ENCODE measurements at regions not wholly inside any gene's neighbourhood (a gene's known extent, or its start where the extent isn't known, plus 50 kb on each side); places are given as distances from the start of the nearest gene placed in this dataset.

GRCh38 chr20:60704147-60704546 is 547.9 kb upstream of the CDH4 start:
- TF ChIP-seq IRF3 (IDR thresholded peaks at IDR 0.05; ENCODE audit: low read depth, low read length) = no peak
- TF ChIP-seq FOSL2 (IDR thresholded peaks at IDR 0.05; ENCODE audit: borderline replicate concordance, low read depth) = no peak
- no peak for TF ChIP-seq FOXJ3 (CRISPR knock-in tag; IDR thresholded peaks at IDR 0.05)
- TF ChIP-seq GABPA (IDR thresholded peaks at IDR 0.05; ENCODE audit: low read depth) = no peak
- TF ChIP-seq POLR2AphosphoS5 (IDR thresholded peaks at IDR 0.05; ENCODE audit: low read depth, low read length) = no peak
- no peak for TF ChIP-seq TEAD4 (IDR thresholded peaks at IDR 0.05; ENCODE audit: borderline replicate concordance, insufficient read depth)
- TF ChIP-seq NRF1 (IDR thresholded peaks at IDR 0.05; ENCODE audit: low read depth, low read length) = no peak
- no peak for TF ChIP-seq GATA2 (CRISPR knock-in tag; IDR thresholded peaks at IDR 0.05)
- no peak for TF ChIP-seq CHD2 (IDR thresholded peaks at IDR 0.05; ENCODE audit: low read length, partially characterized antibody)
- no peak for TF ChIP-seq FOXM1 (IDR thresholded peaks at IDR 0.05; ENCODE audit: low read depth)
- no peak overlapping the region for H3K27ac ChIP-seq (ENCODE audit: low read depth in 2 of 2, low read length in 1 of 2)
- H4K20me1 ChIP-seq (ENCODE audit: insufficient read depth) = no peaks in the 10 kb centered on the region
- H2AFZ ChIP-seq (ENCODE audit: low read depth) = no peak overlapping the region
- no peak for DNase-seq
- no peaks in the 10 kb centered on the region for H3K27me3 ChIP-seq (ENCODE audit: insufficient read depth)
- H3K4me2 ChIP-seq = no peak overlapping the region
- 27% methylated on average over 2 of the region's 2 CpGs for WGBS (ENCODE audit: low lambda C conversion rate)
- H3K9me2 ChIP-seq = no peaks in the 10 kb centered on the region
- H3K9ac ChIP-seq = no peak overlapping the region
- POLR2A ChIA-PET = no interaction called here
- H3K36me3 ChIP-seq (replicated peaks in 1 of 2; ENCODE audit: control insufficient read depth in 1 of 2, insufficient read depth in 2 of 2, low read length in 1 of 2) = no peaks in the 10 kb centered on the region
- H3K4me3 ChIP-seq (ENCODE audit: low read depth in 2 of 2, low read length in 1 of 2) = no peak overlapping the region
- no peaks in the 10 kb centered on the region for H3K79me2 ChIP-seq (ENCODE audit: insufficient read depth)
- CTCF ChIA-PET = no interaction called here
- no peaks in the 10 kb centered on the region for H3K4me1 ChIP-seq (ENCODE audit: control insufficient read depth in 1 of 2, insufficient read depth in 2 of 2, low read depth in 1 of 2, low read length in 1 of 2)
- H3K9me3 ChIP-seq = no peaks in the 10 kb centered on the region; the same call in 1 of the 2 replicates
- H3F3A ChIP-seq (replicated peaks; ENCODE audit: insufficient read depth) = no peaks in the 10 kb centered on the region

- DNase-seq = no peak
- Histone ChIP-seq H3K27ac (ENCODE audit: low read depth in 2 of 2, low read length in 1 of 2) (no peak overlapping the region), H3K4me1 (ENCODE audit: control insufficient read depth in 1 of 2, insufficient read depth in 2 of 2, low read depth in 1 of 2, low read length in 1 of 2) (no peaks in the 10 kb centered on the region), H4K20me1 (ENCODE audit: insufficient read depth) (no peaks in the 10 kb centered on the region), H3F3A (replicated peaks; ENCODE audit: insufficient read depth) (no peaks in the 10 kb centered on the region), H3K4me3 (ENCODE audit: low read depth in 2 of 2, low read length in 1 of 2) (no peak overlapping the region), H3K9me3 (no peaks in the 10 kb centered on the region), H3K27me3 (ENCODE audit: insufficient read depth) (no peaks in the 10 kb centered on the region), H3K4me2 (no peak overlapping the region), H3K9me2 (no peaks in the 10 kb centered on the region), H3K9ac (no peak overlapping the region), H2AFZ (ENCODE audit: low read depth) (no peak overlapping the region), H3K79me2 (ENCODE audit: insufficient read depth) (no peaks in the 10 kb centered on the region), H3K36me3 (replicated peaks in 1 of 2; ENCODE audit: control insufficient read depth in 1 of 2, insufficient read depth in 2 of 2, low read length in 1 of 2) (no peaks in the 10 kb centered on the region)
- ChIA-PET CTCF (no interaction called here), POLR2A (no interaction called here)
- TF ChIP-seq TAF1 (IDR thresholded peaks at IDR 0.05; ENCODE audit: borderline replicate concordance, low read depth, low read length) (no peak), MXI1 (IDR thresholded peaks at IDR 0.05; ENCODE audit: low read depth, low read length) (no peak), JUND (IDR thresholded peaks at IDR 0.05) (no peak), RFX5 (IDR thresholded peaks at IDR 0.05; ENCODE audit: low read length) (no peak), ZBTB33 (IDR thresholded peaks at IDR 0.05; ENCODE audit: borderline replicate concordance, low read depth) (no peak), MEF2A (IDR thresholded peaks at IDR 0.05; ENCODE audit: borderline replicate concordance, low read depth) (no peak)
- 27% methylated on average over 2 of the region's 2 CpGs for WGBS (ENCODE audit: low lambda C conversion rate)
Measured at GRCh38 chr20:60713396-60713795, 538.7 kb upstream of the CDH4 start.

All from SK-N-SH (cell line).